ENCODE measurements at regions not wholly inside any gene's neighbourhood (a gene's known extent, or its start where the extent isn't known, plus 50 kb on each side); places are given as distances from the start of the nearest gene placed in this dataset.
"Not testable (repeated sequence)": the region's sequence is repeated elsewhere in the genome, so short reads cannot be mapped to it uniquely, and the experiment has no call there.

DNA sequence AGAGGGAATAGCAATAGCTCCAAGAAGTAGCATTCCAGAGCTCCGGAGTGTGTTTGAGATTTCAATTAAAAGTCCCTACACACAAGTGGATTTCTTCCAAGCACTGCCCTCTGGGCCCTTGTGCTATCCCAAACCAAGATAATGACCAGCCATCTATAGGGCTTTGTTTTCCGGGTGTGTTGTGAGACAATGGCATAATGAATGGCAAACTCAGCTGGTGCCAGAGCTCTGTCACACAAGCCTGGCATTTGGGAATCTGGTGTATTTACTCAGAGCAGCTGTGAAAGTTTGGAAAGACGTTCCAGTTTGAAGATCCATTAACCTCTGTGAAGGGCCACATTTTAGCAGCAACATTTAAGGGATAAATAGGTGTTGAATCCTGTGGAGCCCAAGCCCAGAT lies 61.2 kb upstream of the TMTC2 start:
- WGBS, 2 experiments (ENCODE audit: insufficient coverage in 2 of 2) = 77 to 78% methylated on average over 2 to 3 of the region's 3 CpGs
- Histone ChIP-seq H3K36me3 (ENCODE audit: control insufficient read depth, insufficient read depth, low read length) (no peaks in the 10 kb centered on the region), H3K9me3 (ENCODE audit: control insufficient read depth, low read length) (no peaks in the 10 kb centered on the region), H3K4me1 (ENCODE audit: control insufficient read depth, insufficient read depth, low read length, poor library complexity, severe bottlenecking) (no peaks in the 10 kb centered on the region), H3K27ac (ENCODE audit: low read depth, low read length, severe bottlenecking) (no peak overlapping the region), H3K4me3 (ENCODE audit: extremely low read depth, insufficient read depth, low read length, poor library complexity, severe bottlenecking) (no peak overlapping the region)

DNA sequence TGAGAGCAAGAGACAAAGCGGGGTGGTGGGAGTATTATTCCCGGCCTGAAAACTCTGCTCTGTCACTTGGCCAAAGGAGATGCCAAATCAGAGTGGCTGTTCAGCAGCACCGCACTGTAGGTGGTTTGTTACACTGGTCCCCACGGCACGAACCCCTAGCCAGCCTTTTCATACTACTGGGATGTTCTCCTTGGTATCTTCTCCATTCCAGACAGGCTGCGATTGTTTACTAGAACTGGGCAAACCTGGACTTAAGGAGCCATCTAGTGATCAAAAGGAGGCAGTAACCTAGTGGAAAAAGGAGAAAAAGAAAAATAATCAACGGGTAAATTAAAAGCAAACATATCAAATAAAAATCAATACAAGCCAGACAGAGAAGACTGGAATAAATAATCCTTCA lies 58.9 kb upstream of the TMTC2 start:
- Histone ChIP-seq H3K36me3 (ENCODE audit: control insufficient read depth, insufficient read depth, low read length) (no peaks in the 10 kb centered on the region), H3K27ac (ENCODE audit: low read depth, low read length, severe bottlenecking) (no peak overlapping the region), H3K4me3 (ENCODE audit: extremely low read depth, insufficient read depth, low read length, poor library complexity, severe bottlenecking) (no peak overlapping the region), H3K4me1 (ENCODE audit: control insufficient read depth, insufficient read depth, low read length, poor library complexity, severe bottlenecking) (no peaks in the 10 kb centered on the region), H3K9me3 (ENCODE audit: control insufficient read depth, low read length) (no peaks in the 10 kb centered on the region)
- WGBS, 2 experiments (ENCODE audit: insufficient coverage in 2 of 2) = 55 to 83% methylated on average over 5 of the region's 7 CpGs

DNA sequence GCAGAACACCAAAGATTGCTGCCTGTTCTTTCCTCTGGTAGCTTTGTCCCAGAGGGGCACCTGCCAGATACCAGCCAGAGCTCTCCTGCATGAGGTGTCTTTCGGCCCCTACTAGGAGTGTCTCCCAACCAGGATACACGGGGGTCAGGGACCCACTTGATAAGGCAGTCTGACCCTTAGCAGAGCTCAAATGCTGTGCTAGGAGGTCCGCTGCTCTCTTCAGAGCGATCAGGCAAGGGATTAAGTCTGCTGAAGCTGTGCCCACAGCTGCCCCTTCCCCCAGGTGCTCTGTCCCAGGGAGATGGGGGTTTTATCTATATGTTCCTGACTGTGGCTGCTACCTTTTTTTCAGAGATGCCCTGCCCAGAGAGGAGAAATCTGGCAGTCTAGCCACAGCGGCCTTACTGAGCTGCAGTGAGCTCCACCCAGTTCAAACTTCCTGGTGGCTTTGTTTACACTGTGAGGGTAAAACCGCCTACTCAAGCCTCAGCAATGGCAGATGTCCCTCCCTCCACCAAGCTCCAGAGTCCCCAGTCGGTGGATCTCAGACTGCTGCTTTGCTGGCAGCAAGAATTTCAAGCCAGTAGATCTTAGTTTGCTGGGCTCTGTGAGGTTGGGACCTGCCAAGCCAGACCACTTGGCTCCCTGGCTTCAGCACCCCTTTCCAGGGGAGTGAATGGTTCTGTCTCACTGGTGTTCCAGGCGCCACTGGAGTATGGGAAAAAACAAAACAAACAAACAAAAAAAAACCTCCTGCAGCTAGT lies 52.0 kb upstream of the TMTC2 start:
- WGBS, 2 experiments (ENCODE audit: insufficient coverage in 2 of 2) = 83 to 88% methylated on average over 6 of the region's 8 CpGs
- not testable (repeated sequence) for H3K4me3 ChIP-seq (ENCODE audit: extremely low read depth, insufficient read depth, low read length, poor library complexity, severe bottlenecking); H3K4me1 ChIP-seq (ENCODE audit: control insufficient read depth, insufficient read depth, low read length, poor library complexity, severe bottlenecking); H3K9me3 ChIP-seq (ENCODE audit: control insufficient read depth, low read length); H3K36me3 ChIP-seq (ENCODE audit: control insufficient read depth, insufficient read depth, low read length); H3K27ac ChIP-seq (ENCODE audit: low read depth, low read length, severe bottlenecking)

DNA sequence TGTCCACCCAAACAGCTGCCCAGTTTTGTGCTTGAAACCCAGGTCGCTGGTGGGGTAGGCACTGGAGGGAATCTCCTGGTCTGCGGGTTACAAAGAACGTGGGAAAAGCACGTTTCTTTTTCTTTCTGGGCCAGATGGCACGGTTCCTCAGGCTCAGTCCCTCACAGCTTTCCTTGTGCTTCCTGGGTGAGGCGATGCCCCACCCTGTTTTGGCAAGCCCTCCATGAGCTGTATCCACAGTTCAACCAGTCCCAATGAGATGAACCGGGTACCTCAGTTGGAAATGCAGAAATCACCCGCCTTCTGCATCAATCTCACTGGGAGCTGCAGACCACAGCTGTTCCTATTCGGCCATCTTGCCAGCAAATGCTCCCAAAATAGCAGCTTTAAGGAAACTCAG lies 51.4 kb upstream of the TMTC2 start:
- Histone ChIP-seq H3K36me3 (ENCODE audit: control insufficient read depth, insufficient read depth, low read length) (no peaks in the 10 kb centered on the region), H3K27ac (ENCODE audit: low read depth, low read length, severe bottlenecking) (no peak overlapping the region), H3K4me1 (ENCODE audit: control insufficient read depth, insufficient read depth, low read length, poor library complexity, severe bottlenecking) (no peaks in the 10 kb centered on the region), H3K9me3 (ENCODE audit: control insufficient read depth, low read length) (no peaks in the 10 kb centered on the region), H3K4me3 (ENCODE audit: extremely low read depth, insufficient read depth, low read length, poor library complexity, severe bottlenecking) (no peak overlapping the region)
- 89 to 91% methylated on average over 7 to 9 of the region's 9 CpGs for WGBS, 2 experiments (ENCODE audit: insufficient coverage in 2 of 2)

Measured in mesodermal cell (in vitro differentiated cells).